ENCODE measurements at regions not wholly inside any gene's neighbourhood (a gene's known extent, or its start where the extent isn't known, plus 50 kb on each side); places are given as distances from the start of the nearest gene placed in this dataset.

DNA sequence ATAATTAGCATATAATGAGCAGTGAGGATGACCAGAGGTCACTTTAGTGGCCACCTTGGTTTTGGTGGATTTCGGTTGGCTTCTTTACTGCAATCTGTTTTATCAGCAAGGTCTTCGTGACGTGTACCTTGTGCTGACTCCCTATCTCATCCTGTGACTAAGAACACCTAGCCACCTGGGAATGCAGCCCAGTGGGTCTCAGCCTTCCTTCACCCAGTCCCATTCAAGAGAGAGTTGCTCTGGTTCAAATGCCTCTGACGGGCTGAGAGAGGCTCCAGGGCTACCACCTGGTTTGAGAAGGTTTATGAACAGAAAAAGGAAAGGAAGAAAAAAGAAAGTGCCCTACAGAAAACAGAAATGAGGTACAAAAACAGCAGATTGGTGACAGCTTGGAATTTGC is 738.7 kb downstream of the SOCS6 start:
- TF ChIP-seq GATA2 (IDR thresholded peaks at IDR 0.05; ENCODE audit: low read depth, low read length) (no peak), GATA3 (IDR thresholded peaks at IDR 0.05; ENCODE audit: low read depth, low read length) (no peak)
